ENCODE measurements at regions not wholly inside any gene's neighbourhood (a gene's known extent, or its start where the extent isn't known, plus 50 kb on each side); places are given as distances from the start of the nearest gene placed in this dataset.

DNA sequence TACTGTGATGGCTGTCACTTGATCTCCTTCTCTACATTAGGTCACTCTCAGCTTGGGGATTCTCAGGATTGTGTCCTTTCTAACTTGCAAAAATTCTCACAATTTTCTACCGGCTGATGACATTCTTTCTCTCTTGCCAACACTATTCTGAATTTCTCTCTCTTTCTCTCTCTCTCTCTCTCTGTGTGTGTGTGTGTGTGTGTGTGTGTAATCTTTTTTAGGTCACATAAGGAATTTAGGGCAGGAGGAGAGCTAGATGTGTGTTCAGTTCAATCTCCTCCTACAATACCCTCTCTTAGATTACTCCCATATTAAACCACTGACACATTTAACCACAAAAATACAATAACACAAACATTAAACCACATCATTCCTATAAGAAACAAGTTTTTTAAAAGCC is 242.3 kb upstream of the NREP start:
- TF ChIP-seq, protein P1, sequence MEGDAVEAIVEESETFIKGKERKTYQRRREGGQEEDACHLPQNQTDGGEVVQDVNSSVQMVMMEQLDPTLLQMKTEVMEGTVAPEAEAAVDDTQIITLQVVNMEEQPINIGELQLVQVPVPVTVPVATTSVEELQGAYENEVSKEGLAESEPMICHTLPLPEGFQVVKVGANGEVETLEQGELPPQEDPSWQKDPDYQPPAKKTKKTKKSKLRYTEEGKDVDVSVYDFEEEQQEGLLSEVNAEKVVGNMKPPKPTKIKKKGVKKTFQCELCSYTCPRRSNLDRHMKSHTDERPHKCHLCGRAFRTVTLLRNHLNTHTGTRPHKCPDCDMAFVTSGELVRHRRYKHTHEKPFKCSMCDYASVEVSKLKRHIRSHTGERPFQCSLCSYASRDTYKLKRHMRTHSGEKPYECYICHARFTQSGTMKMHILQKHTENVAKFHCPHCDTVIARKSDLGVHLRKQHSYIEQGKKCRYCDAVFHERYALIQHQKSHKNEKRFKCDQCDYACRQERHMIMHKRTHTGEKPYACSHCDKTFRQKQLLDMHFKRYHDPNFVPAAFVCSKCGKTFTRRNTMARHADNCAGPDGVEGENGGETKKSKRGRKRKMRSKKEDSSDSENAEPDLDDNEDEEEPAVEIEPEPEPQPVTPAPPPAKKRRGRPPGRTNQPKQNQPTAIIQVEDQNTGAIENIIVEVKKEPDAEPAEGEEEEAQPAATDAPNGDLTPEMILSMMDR (IDR thresholded peaks at IDR 0.05; ENCODE audit: borderline replicate concordance), result no peak
- intact Hi-C loops (cut with micrococcal nuclease), result no loop called here

DNA sequence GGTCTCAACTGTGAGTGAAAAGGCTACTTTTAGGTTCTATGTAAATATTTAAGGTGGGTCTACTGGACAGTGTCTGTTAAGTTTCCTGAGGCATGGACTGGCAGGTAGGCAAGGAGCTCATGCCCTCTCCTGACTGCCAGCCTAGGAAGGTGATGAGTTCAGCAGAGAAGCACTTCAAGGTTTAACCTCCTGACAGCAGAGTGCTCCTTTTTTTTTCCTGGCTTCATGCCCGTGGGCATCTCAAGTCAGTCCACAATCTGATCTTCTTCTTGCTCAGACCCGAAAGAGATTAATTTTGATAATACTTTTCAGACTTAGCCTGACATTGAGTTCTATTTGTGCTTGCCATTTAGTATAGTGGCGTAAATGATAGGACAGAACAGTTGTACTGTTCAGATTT is 241.9 kb upstream of the NREP start:
- TF ChIP-seq, protein P1 (IDR thresholded peaks at IDR 0.05; ENCODE audit: borderline replicate concordance), result no peak
- Histone ChIP-seq H3K36me3 (no peaks in the 10 kb centered on the region), H3K27me3 (ENCODE audit: low read depth) (no peaks in the 10 kb centered on the region), H3K4me1 (no peaks in the 10 kb centered on the region), H3K4me3 (no peak overlapping the region), H3K9me3 (replicated peaks) (no peaks in the 10 kb centered on the region), H3K27ac (replicated peaks) (no peak overlapping the region)
- DNase-seq, result no peak
- intact Hi-C loops (cut with micrococcal nuclease), result no loop called here

More for the DNA sequence above, 242.3 kb upstream of the NREP start:
- Histone ChIP-seq H3K27me3 (ENCODE audit: low read depth) (no peaks in the 10 kb centered on the region), H3K4me3 (no peak overlapping the region), H3K9me3 (replicated peaks) (no peaks in the 10 kb centered on the region), H3K36me3 (no peaks in the 10 kb centered on the region), H3K4me1 (no peaks in the 10 kb centered on the region), H3K27ac (replicated peaks) (no peak overlapping the region)
- DNase-seq, result no peak

DNA sequence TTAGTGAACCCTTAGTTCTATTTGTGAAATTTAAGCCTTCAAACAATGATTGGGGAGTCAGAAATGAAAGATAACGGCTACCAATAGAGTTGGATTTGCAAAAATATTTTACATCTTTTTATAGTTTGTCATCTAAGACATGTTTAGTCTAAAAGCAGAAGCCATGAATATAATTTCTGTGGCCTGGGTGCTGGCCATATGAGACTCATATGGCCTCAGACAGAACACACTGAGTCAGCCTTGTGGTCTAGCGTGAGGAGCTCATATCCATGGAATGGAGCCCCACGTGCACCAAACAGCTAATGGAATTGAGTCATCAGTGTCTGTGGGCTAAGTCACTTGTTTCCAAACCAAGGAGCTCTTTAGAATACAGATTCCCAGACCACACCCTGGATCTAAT is 240.7 kb upstream of the NREP start:
- H3K9me3 ChIP-seq (replicated peaks), result no peaks in the 10 kb centered on the region
- intact Hi-C loops (cut with micrococcal nuclease), result no loop called here
- H3K4me3 ChIP-seq, result no peak overlapping the region
- H3K27me3 ChIP-seq (ENCODE audit: low read depth), result no peaks in the 10 kb centered on the region
- H3K27ac ChIP-seq (replicated peaks), result no peak overlapping the region
- TF ChIP-seq, protein P1 (IDR thresholded peaks at IDR 0.05; ENCODE audit: borderline replicate concordance), result no peak
- H3K36me3 ChIP-seq, result no peaks in the 10 kb centered on the region
- no peak for DNase-seq
- no peaks in the 10 kb centered on the region for H3K4me1 ChIP-seq

DNA sequence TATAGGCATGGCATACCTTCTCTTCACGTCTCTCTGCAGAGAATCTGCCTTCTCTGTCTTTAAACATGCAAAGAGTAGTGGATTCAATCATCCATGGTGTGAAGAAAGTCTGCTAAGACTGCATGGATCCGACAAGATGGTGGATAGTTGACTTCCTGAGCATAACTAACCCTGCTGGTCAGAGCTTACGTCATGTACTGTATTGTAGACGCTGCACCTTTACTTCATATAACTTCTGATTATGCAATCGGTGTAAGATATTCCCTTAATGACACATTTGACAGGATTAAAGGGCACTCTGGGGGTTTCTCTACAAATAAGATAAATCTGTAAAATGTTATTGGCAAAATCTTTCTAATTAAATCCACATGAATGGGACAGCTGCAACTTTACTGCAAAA is 240.3 kb upstream of the NREP start:
- intact Hi-C loops (cut with micrococcal nuclease), result no loop called here
- Histone ChIP-seq H3K27ac (replicated peaks) (no peak overlapping the region), H3K36me3 (no peaks in the 10 kb centered on the region)

DNA sequence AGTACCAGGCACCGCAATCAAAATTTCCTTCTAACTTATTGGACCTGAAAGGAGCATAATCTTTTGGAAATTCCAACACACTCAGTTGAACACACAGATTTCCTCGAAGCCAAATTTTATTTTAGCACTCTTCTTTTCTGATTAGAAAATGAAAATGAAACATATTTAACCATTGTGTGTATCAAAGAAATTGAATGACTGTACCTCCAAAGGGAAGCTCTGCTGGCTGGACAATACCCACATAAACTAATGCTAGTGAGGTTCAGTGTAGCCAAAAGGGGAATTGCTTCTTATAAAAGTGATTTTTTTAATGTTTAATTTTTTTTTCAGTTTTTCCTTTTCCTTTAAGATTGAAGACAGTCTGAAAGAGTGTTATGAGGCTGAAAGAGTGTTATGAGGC is 239.6 kb upstream of the NREP start:
- H3K9me3 ChIP-seq (replicated peaks), result no peaks in the 10 kb centered on the region
- H3K27me3 ChIP-seq (ENCODE audit: low read depth), result no peaks in the 10 kb centered on the region
- H3K27ac ChIP-seq (replicated peaks), result no peak overlapping the region
- intact Hi-C loops (cut with micrococcal nuclease), result no loop called here
- no peak overlapping the region for H3K4me3 ChIP-seq
- DNase-seq, result no peak
- no peaks in the 10 kb centered on the region for H3K36me3 ChIP-seq
- H3K4me1 ChIP-seq, result no peaks in the 10 kb centered on the region
- TF ChIP-seq, protein P1 (IDR thresholded peaks at IDR 0.05; ENCODE audit: borderline replicate concordance), result no peak

More for the DNA sequence above, 240.3 kb upstream of the NREP start:
- no peaks in the 10 kb centered on the region for H3K27me3 ChIP-seq (ENCODE audit: low read depth)
- H3K4me1 ChIP-seq, result no peaks in the 10 kb centered on the region
- no peak overlapping the region for H3K4me3 ChIP-seq
- TF ChIP-seq, protein P1 (IDR thresholded peaks at IDR 0.05; ENCODE audit: borderline replicate concordance), result no peak
- no peak for DNase-seq
- no peaks in the 10 kb centered on the region for H3K9me3 ChIP-seq (replicated peaks)

DNA sequence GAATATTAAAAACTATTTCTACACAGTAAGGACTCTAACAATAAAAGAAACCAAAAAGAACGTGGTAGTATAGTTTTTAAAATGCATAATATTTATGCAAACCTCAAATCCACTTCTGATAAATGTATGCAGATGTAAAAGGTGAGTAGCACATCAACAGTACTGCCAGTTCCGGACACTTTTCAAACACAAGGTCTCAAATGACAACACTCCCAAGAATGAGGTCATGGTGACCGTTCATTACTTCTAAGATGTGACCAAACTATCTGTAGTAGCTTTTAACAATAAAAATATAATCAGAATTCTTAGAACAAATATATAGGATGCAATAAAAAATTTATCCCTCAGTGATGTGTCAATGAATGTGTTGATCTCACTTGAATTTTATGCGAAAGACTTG is 238.7 kb upstream of the NREP start:
- TF ChIP-seq, protein P1 (IDR thresholded peaks at IDR 0.05; ENCODE audit: borderline replicate concordance), result no peak
- no peak overlapping the region for H3K4me3 ChIP-seq
- no peak for DNase-seq
- intact Hi-C loops (cut with micrococcal nuclease), result no loop called here
- no peak overlapping the region for H3K27ac ChIP-seq (replicated peaks)
- H3K36me3 ChIP-seq, result no peaks in the 10 kb centered on the region
- no peaks in the 10 kb centered on the region for H3K27me3 ChIP-seq (ENCODE audit: low read depth)
- no peaks in the 10 kb centered on the region for H3K9me3 ChIP-seq (replicated peaks)
- H3K4me1 ChIP-seq, result no peaks in the 10 kb centered on the region

Measured in left ventricle myocardium inferior (tissue), 1 donor.